Tibial artery (tissue), 4 donors: ENCODE measurements at regions not wholly inside any gene's neighbourhood (a gene's known extent, or its start where the extent isn't known, plus 50 kb on each side); places are given as distances from the start of the nearest gene placed in this dataset.

ENCODE experiments used
- DNase-seq, 2 donors: peaks; one replicate each; pipeline ENCODE4 v3.0.0-alpha.2; 2019
- H3K27ac ChIP-seq, 2 donors: fragments of 200-600 bp; sonication (generic) in 1 of 2; 1 replicate in 1 of 2; 2 replicates in 1 of 2; pipeline ENCODE4 v1.5.1; 2018 to 2019; ENCODE audit warnings: mild to moderate bottlenecking in 1 of 2
- H3K27me3 ChIP-seq, 2 donors: fragments of 200-600 bp; sonication (generic) in 1 of 2; one replicate each; pipeline versions ENCODE4 v1.5.1 to v1.6.0; 2016 to 2019
- H3K36me3 ChIP-seq, 3 donors: fragments of 200-600 bp; sonication (generic) in 2 of 3; one replicate each; pipeline ENCODE4 v1.5.1; 2016 to 2019; ENCODE audit warnings: mild to moderate bottlenecking in 2 of 3
- H3K4me1 ChIP-seq, 4 donors: fragments of 200-600 bp; sonication (generic) in 2 of 4; 1 replicate in 3 of 4; 2 replicates in 1 of 4; pipeline ENCODE4 v1.5.1; 2016 to 2019
- H3K4me3 ChIP-seq, 2 donors: fragments of 200-600 bp; sonication (generic) in 1 of 2; 1 replicate in 1 of 2; 2 replicates in 1 of 2; pipeline ENCODE4 v1.5.1; 2018 to 2019; ENCODE audit warnings: mild to moderate bottlenecking in 2 of 2
- H3K9me3 ChIP-seq, 3 donors: fragments of 200-600 bp; sonication (generic) in 1 of 3; one replicate each; pipeline ENCODE4 v1.5.1; 2016 to 2019
- CTCF ChIP-seq, 2 experiments: fragments of 200-600 bp in 1 of 2; fragments of 450-650 bp in 1 of 2; IDR thresholded peaks; one replicate each; pipeline ENCODE4 v1.5.1; 2017 to 2019; ENCODE audit warnings: antibody characterized with exemption in 2 of 2, mild to moderate bottlenecking in 1 of 2, moderate library complexity in 1 of 2
- intact Hi-C: fragments of 100-400 bp; cut with DNase I; formaldehyde crosslinking; loops from one replicate; pipeline ENCODE4 v1.15.0; 2023; ENCODE audit warnings: low total_unique reads

- TF ChIP-seq CTCF (IDR thresholded peaks at IDR 0.05): no peak
- no peaks in the 10 kb centered on the region for H3K27me3 ChIP-seq
- H3K4me1 ChIP-seq: no peaks in the 10 kb centered on the region
- intact Hi-C loops: no loop called here
- no peak overlapping the region for H3K4me3 ChIP-seq
- no peak overlapping the region for H3K27ac ChIP-seq
- no peak for DNase-seq
- H3K36me3 ChIP-seq: no peaks in the 10 kb centered on the region
- H3K9me3 ChIP-seq: no peaks in the 10 kb centered on the region
Measured at GRCh38 chr14:61866932-61867920, 105.0 kb downstream of the SNAPC1 start.

- Histone ChIP-seq H3K4me1 (no peaks in the 10 kb centered on the region), H3K27me3 (no peaks in the 10 kb centered on the region), H3K36me3 (no peaks in the 10 kb centered on the region), H3K4me3 (no peak overlapping the region), H3K27ac (no peak overlapping the region), H3K9me3 (no peaks in the 10 kb centered on the region)
- intact Hi-C loops: no loop called here
- no peak for DNase-seq
- TF ChIP-seq CTCF (IDR thresholded peaks at IDR 0.05): no peak
Measured at GRCh38 chr14:61868846-61869245, 106.6 kb downstream of the SNAPC1 start.

- Histone ChIP-seq H3K4me1 (no peaks in the 10 kb centered on the region), H3K4me3 (no peak overlapping the region), H3K9me3 (no peaks in the 10 kb centered on the region), H3K27me3 (no peaks in the 10 kb centered on the region), H3K27ac (no peak overlapping the region), H3K36me3 (no peaks in the 10 kb centered on the region)
- no peak for TF ChIP-seq CTCF (IDR thresholded peaks at IDR 0.05)
- intact Hi-C loops: no loop called here
- DNase-seq: no peak
Measured at GRCh38 chr14:61870163-61870562, 107.9 kb downstream of the SNAPC1 start.

- Histone ChIP-seq H3K9me3 (no peaks in the 10 kb centered on the region), H3K36me3 (no peaks in the 10 kb centered on the region), H3K4me1 (no peaks in the 10 kb centered on the region), H3K27ac (no peak overlapping the region), H3K27me3 (peaks cover 0 to 3% of the 10 kb centered on the region in 2 donors), H3K4me3 (no peak overlapping the region)
- intact Hi-C loops: no loop called here
- DNase-seq: no peak
- no peak for TF ChIP-seq CTCF (IDR thresholded peaks at IDR 0.05)
Measured at GRCh38 chr14:61872452-61872851, 110.2 kb downstream of the SNAPC1 start.

GRCh38 chr14:61875483-61875882, 113.3 kb downstream of the SNAPC1 start:
- Histone ChIP-seq H3K4me1 (no peaks in the 10 kb centered on the region), H3K36me3 (no peaks in the 10 kb centered on the region), H3K27me3 (peaks cover 0 to 3% of the 10 kb centered on the region in 2 donors), H3K27ac (no peak overlapping the region), H3K9me3 (no peaks in the 10 kb centered on the region), H3K4me3 (no peak overlapping the region)
- no peak for DNase-seq
- intact Hi-C loops: no loop called here
- no peak for TF ChIP-seq CTCF (IDR thresholded peaks at IDR 0.05)
